GM13976 (cell line): ENCODE measurements at regions not wholly inside any gene's neighbourhood (a gene's known extent, or its start where the extent isn't known, plus 50 kb on each side); places are given as distances from the start of the nearest gene placed in this dataset.

ENCODE experiments used
- DNase-seq: peaks from one replicate; pipeline ENCODE4 v3.0.0; 2012; ENCODE audit warnings: low spot score
- CTCF ChIP-seq: IDR thresholded peaks from 2 replicates; pipeline ENCODE4 v1.5.1; 2012; ENCODE audit warnings: borderline replicate concordance, mild to moderate bottlenecking; ENCODE audit not compliant: insufficient read depth; ENCODE audit errors: extremely low read depth, missing control alignments, control extremely low read depth
- in situ Hi-C: fragments of 300-500 bp; cut with MboI; formaldehyde crosslinking; loops from one replicate; pipeline ENCODE4 v1.12.0; 2022; ENCODE audit warnings: low sequenced_read_pairs, mixed read lengths, inconsistent platforms; ENCODE audit not compliant: unreplicated experiment

GRCh38 chr4:18880871-18881270, 859.3 kb upstream of the LCORL start:
- in situ Hi-C loops: no loop called here
- no peak for TF ChIP-seq CTCF

GRCh38 chr4:18878561-18878960, 857.0 kb upstream of the LCORL start:
- no peak for TF ChIP-seq CTCF
- no peak for DNase-seq
- in situ Hi-C loops: no loop called here

More at GRCh38 chr4:18880871-18881270, 859.3 kb upstream of the LCORL start:
- DNase-seq: no peak

- in situ Hi-C loops: no loop called here
- TF ChIP-seq CTCF: no peak
- no peak for DNase-seq
Observed at GRCh38 chr4:18869166-18869565, 847.6 kb upstream of the LCORL start.

- TF ChIP-seq CTCF: no peak
- in situ Hi-C loops: no loop called here
Observed at GRCh38 chr4:18860836-18861530, 839.4 kb upstream of the LCORL start.

GRCh38 chr4:18859468-18859867, 837.9 kb upstream of the LCORL start:
- no peak for DNase-seq
- in situ Hi-C loops: no loop called here
- TF ChIP-seq CTCF: no peak

More at GRCh38 chr4:18860836-18861530, 839.4 kb upstream of the LCORL start:
- no peak for DNase-seq

- no peak for DNase-seq
- no peak for TF ChIP-seq CTCF
- in situ Hi-C loops: no loop called here
Observed at GRCh38 chr4:18858229-18858922, 836.8 kb upstream of the LCORL start.
